HG02678 (cell line): ENCODE measurements at regions not wholly inside any gene's neighbourhood (a gene's known extent, or its start where the extent isn't known, plus 50 kb on each side); places are given as distances from the start of the nearest gene placed in this dataset.
"Not testable (repeated sequence)": the region's sequence is repeated elsewhere in the genome, so short reads cannot be mapped to it uniquely, and the experiment has no call there.

Source experiments
- ATAC-seq: cut with Tn5 transposase; IDR thresholded peaks from one replicate; pipeline ENCODE4 v1.9.1; 2021; ENCODE audit warnings: mild to moderate bottlenecking, moderate library complexity; ENCODE audit not compliant: unreplicated experiment

DNA sequence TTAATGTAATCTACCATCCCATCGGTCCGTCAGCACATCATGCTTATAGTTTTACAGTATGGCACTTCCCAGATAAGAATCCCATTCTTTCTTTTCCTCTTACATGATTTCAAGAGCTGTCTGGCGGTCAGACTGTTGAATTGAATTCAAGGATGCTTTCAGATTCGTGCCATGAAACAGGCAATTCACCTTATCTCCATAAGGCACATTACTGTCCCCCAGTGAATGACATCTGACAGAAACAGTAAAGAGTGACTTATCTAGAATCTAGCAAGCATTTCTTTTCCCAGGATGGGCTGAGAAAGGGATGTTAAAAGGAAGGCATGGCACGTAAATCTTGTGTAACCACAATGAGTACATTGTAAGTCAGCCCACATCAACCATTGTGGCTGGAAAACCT is 61.1 kb upstream of the SEM1 start:
- ATAC-seq, result no peak

DNA sequence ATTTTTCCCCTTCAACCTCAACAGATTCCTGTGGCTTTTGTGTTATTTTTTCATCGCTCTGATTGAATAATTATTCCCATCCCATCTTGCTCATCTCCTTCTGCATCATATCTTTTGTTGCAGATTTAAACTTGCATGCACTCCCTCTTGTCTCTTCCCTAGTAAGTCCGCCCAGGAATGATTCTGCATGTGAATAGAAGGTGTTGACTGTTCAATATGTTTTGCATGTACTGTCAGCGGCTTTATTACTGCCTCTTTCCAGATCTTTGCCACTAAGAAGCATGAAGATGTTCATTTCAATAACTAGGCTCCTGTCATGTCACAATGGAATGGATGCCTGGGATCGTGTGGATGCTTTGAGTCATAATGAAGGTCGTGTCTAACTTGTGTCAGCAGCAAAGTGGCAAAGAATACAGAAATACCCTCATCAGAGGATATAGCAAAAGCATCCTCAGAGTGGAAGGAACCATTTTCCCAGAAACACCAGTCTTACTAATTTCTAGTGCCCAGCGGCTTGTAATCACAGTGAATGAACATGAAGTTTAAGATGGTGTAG is 62.6 kb upstream of the SEM1 start:
- no peak for ATAC-seq

DNA sequence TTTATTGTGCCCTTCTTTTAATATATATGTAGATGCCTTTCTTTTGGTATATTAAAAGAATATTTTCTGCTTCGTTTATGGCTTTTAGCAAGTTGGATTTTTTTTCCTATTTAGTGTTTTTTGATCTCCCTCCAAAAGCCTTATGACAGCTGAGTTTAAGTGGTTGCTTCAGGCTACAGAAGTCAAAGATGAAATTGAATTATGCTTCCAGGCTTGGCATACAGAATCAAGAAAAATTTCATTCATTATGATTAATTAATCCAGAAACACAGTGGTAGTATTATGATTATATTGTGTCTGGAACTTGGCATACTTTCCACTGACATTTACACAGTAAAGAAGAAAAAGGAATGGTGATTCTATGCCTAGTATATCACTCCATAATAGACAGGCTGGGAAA is 63.8 kb upstream of the SEM1 start:
- ATAC-seq, result no peak

DNA sequence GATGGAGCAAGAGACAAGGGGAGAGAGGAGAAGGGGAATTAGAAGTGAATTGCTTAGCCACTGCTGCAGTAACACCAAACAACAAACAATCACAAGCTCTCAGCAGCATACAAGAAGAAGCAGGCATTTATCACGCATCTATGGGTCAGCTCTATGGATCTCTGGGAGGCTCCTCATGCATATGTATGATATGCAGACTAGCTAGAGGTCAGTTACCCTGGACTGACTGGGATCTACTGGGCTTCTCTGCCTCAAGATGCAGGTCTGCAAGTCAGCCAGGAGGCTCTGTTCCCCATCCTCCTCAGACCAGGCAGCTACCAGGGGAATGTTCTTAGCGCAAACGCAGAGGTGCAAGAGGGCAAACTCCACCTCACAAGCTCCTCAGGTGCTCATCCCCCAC is 64.7 kb upstream of the SEM1 start:
- ATAC-seq, result no peak

DNA sequence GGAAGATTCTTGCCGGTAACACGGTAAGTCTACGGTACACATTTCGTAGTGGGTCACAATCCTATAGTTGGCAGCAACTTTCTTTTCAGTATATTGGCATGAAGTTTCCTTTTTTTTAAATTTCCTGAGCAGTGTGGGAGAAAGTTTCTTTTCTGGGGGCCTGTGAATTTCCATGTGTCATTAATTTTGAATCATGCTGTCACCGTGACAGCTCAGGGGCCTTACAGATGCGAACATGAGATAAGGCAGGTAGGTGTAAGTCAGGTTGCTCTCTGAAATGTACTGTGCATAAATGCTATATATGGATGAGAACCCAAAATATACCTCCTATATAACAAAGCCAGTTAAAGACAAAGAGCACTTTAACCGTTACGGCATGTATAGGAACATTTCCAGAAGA is 65.4 kb upstream of the SEM1 start:
- ATAC-seq, result no peak

DNA sequence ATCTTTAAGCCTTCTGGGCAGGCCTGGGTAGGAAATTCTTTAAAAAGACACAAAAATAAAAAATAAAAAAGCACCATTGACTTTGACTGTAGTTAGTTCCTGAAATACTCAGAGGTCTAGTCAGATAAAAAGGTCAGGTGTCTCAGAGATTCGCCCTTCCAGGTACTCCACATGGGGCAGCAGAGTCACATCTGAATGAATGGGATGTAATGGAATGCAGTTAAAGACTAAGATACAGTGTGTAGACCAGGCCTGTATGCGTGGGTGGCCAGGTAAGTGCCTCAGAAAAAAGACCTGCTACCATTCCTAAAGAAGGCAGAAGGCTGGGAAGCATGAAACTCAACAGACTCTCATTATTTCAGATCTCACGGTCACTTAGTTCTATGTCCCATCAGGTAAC is 68.6 kb upstream of the SEM1 start:
- no peak for ATAC-seq

DNA sequence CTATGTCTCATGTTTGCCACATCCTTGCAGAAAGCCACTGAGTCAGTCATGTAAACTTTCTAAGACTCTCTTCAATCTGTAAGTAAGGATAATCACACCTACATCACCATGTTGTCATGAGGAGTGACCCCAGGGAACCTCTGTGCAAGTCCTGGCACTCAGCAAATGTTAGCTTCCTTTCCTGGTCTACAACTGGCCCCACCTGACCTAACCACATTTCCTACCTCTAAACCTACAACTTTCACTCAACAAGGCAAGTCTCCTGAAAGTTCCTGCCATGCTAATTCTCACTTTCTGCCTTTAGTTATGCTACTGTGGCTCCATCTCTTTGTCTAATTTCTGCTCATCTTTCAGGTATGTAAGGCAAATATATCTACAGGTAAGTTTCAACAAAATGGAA is 72.3 kb upstream of the SEM1 start:
- ATAC-seq, result no peak

DNA sequence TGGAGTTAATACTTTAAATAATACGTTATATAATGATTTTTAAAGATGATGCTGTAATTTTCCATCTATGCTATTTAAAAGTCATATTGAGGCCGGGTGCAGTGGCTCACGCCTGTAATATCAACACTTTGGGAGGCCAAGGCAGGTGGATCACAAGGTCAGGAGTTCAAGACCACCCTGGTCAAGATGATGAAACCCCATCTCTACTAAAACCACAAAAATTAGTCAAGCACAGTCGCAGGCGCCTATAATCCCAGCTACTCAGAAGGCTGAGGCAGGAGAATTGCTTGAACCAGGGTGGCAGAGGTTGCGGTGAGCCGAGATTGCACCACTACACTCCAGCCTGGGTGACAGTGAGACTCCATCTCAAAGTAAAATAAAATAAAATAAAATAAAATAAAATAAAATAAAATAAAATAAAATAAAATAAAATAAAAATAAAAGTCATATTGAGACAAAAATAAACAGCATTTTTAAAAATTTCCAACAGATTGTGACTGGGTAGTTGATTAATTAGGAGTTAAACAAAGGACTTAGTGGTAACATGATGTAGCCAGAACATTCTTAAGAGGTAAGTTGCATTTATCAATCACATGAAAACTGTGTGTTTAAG is 73.1 kb upstream of the SEM1 start:
- ATAC-seq, result not testable (repeated sequence)

DNA sequence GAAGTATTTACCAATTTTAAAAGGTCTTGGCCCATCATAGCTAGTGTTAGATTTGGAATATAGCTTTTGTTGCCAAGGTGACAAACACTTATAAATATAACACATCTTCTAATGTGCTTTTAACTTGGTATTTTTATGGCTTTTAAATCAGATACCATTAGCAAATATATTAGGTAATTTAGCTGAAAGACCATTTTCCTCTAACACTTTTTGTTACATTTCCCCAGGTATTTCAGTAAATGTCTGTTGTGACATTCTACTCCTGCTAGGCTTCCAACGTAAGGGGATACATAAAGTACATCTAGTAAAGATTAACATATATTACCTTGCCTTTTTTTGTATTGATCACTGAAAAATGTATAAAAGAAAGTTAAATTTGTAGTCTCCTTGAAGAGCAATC is 75.0 kb upstream of the SEM1 start:
- ATAC-seq, result no peak

DNA sequence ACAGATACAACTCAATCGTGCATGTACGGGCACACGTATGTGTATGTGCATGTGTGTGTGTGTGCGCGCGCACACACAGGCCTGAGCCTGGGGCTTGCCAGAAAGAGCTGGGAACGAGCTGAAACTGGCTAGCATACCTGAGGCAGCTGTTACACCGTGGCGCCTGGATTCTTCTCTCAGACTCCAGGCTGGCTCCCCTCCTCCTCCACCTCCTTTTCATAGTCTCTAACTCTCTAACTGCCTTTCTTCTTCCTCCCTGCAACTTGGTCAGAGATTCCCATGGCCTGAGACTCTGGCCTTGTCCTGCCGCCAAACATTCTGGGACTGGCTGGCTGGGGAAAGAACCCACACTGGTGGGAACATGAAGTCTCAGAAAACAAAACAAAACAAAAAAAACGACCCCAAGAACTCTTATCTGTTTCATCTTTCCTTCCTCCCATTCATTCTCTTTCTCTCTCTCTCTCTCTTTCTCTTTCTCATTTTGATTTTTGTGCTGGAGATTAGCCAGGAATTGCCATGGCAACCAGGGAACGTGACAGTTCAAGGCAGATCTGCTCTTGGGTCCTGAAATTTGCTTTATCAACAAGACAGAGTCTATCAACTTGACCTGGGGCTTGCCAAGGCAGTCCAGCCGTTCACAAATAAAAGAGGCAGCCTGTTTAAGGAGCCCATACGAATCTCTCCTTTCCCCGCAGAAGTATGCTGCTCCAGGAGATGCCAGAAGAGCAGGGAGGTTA is 76.8 kb upstream of the SEM1 start:
- no peak for ATAC-seq

DNA sequence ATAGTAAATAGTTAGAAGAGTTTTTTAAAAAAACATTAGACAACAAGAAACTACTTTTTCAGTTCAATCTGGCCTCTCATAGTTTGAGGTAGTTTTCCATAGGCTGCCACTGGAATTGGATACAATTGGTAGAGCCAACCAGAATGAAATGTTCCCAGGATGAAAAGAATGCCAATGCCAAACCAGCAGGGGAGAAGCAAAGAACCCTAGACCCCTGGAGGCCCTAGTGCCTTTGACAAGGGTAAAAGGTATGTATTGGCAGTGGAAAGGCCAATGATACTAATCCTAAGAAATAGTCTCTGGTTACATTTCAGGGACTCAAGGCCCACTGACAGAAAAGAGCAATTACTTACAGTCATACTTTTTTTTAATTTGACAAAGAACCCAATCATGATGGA is 77.4 kb upstream of the SEM1 start:
- no peak for ATAC-seq

DNA sequence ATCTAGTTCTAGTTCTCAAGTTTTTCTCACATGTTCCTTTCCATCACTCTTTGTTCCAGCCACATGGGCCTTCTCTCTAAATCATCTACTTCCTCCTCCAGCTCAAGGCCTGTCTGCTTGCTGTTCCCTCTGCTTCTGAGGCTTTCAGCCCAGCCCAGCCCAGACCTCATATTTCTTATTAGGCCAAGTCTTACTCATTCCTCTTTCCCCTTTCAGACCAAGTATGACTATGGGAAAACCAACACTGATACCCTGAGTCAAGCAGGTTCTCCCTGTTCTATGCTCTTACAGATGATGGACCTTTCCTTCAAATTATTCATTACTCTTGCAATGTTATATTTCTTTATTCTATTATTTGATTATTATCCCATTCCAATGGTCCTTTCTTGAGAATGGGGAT is 80.3 kb upstream of the SEM1 start:
- ATAC-seq, result no peak

DNA sequence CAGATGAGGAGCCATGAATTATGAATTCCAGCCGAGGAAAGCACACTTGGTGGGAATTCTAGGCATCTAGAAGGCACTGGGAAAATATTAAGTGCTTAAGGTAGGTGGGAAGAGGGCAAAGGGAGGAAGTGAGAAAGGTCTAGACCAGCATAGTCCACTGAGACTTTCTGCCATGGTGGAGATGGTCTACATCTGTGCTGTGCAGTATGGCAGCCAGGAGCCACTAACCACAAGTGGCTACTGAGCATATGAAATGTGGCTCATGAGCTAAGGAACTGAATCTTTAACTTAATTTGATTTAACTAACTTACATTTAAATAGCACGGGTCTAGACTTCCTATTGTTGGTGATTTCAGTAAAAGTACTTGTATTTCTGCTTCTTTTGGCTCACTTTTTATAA is 82.5 kb upstream of the SEM1 start:
- ATAC-seq, result no peak

DNA sequence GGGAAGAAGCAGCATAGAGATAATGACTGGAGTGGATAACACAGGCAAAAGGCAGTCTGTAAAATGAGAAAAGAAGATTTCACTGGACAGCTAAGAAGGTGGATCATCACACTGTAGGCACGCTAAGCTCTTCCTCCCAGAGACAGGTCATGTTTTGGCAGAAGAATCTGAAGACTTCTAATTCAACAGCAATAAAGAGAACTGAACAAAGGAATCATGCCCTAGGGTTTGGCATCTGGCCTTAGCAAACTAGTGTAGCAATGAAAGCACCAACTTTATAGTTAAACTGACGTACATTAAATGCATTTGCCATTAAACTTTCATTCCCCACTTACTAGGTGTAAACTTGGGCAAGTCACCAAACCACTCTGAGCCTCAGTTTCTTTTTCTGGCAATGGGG is 84.4 kb upstream of the SEM1 start:
- ATAC-seq, result no peak

DNA sequence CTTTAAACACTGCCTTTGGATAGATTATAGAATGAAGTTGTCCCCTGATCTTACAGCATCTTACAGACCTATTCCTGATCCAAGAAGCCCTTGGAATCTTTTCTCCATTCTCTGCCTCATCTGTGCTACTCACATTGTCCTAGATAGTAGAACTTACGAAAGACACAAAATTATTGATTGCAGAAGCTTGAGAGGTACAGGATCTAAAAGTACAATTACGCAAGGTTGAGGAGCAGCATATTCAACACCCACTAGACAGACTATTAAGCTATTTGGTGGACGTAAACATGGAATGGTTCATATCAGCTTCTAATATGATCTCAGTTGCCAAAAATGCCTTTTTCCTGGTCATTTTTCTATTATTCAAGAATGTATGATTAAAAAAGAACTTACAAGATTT is 90.5 kb upstream of the SEM1 start:
- no peak for ATAC-seq

DNA sequence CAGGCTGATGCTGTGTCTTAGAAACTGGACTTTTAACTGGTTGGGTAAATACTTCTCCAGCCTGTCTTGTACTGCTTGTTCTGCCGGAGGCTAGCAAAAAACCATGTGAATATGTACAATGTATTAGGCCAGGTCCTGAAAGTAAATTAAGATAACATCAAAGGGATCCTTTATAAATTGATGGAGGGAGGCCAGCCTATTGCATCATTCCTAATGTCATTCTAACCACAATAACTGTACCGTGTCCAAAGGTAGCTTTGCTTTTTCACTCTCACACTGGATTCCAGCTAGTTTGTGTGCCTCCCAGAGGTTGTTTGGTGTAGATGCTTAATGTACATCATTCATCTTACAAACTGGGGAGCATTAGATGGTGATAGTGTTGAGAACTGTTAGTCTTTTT is 91.2 kb upstream of the SEM1 start:
- no peak for ATAC-seq

DNA sequence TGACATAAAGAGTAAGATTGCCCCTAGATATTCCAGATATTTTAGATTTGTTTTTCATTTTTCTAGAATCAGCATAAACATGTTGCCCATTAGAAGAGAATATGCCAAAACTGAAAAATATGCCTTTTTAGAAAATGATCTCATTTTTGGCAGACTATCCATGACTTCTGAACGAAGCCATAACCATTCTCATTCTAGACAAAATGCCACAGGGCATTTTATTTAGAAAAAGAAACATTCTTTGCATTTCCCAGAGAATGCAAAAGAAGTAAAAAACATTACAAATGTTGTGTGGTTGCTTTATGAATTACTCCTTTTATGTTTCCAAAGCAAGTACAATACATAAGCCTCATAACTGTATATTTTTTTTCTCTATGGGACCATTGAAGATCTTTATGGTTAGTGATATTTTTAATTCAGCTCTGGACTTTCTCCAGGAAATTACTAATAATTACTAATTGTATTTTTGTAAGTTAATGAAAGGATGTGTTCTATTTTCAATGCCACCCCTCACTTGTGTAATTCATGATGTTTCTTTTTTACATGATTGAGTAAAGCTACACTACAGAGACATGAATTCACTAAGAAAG is 109.6 kb upstream of the SEM1 start:
- no peak for ATAC-seq

DNA sequence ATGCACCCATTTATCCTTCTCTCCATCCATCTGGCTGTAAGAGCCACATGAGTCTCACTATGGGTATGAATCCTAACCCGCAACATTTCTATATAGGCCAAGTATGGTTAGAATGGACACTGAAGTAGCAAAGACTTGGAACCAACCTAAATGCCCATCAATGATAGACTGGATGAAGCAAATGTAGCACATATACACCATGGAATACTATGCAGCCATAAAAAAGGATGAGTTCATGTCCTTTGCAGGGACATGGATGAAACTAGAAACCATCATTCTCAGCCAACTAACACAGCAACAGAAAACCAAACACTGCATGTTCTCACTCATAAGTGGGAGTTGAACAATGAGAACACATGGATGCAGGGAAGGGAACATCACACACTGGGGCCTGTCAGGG is 111.5 kb upstream of the SEM1 start:
- ATAC-seq, result not testable (repeated sequence)

DNA sequence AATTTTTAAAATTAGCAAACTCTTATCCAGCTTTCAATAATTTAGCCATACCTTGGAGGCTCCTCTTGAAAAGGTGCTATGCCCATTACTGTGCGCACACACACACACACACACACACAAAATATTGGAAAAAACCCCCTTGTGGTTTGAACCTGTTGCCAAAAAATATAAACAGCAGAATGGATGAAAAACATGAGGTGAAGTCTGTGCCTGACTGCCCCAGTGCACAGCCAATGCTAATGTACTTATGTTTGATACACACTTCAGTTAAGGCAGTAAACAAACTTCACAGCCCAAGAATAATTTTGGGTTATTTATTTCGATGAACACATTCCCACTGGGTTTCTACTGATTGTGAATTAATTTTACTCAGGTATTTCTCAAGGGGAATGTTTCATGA is 113.2 kb upstream of the SEM1 start:
- ATAC-seq, result no peak

DNA sequence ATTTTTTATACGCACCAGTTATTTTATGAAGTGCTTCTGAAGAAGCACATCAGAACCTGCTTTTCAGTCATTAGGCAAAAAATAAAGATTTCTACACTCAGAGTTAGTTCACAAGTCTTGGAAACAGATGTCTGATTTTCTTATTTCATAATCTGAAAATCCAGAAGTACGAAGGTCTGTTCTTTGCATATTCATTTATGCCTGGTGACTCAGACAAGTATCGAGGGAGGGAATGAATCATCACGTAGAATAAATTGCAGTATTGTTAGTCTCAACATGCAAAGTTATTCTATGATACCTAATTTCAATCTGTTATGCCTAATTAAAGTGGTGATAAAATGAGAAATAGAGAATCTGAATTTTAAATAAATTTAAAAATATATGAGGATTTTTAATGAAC is 113.6 kb upstream of the SEM1 start:
- ATAC-seq, result no peak

DNA sequence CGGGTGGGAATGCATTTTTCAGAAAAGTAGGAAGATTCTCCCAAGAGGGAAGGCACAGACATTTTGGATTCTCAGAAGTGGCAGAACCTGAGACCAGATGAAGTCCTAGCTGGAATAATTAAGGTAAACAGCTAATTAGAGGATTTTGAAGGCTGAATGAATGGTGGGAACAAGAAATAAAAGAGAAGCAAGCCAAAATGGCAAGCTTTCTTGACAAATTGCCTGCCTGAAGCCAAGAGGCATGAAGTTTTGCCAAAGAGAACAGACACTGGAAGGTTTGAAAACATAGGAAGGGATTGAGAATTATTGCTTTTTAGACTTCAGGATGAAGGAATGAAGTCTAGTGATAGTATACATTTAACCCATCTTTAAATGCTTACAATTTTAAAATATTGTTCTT is 115.0 kb upstream of the SEM1 start:
- no peak for ATAC-seq

DNA sequence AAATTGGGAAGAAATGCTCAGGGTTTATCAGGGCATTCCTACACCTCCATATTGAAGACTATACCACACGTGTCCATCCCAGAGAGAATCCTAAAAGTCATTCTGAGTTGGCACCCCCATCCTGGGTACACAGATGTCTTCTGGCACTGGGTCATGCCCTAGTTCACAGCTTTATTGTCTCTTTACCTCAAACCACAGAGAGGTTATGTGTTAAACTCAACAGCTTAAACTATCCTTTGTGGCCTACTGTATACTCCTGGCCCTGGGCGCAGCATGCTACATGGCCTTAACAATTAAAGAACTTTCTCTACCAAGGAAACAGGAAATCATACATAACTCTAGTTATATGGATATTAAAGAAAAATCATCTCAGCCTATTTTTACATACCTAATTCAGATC is 115.6 kb upstream of the SEM1 start:
- no peak for ATAC-seq
